NT2/D1 (cell line): ENCODE measurements at regions not wholly inside any gene's neighbourhood (a gene's known extent, or its start where the extent isn't known, plus 50 kb on each side); places are given as distances from the start of the nearest gene placed in this dataset.

Experiments
- YY1 ChIP-seq: IDR thresholded peaks from 2 replicates; pipeline ENCODE4 v1.6.1; 2011; ENCODE audit not compliant: insufficient read length, insufficient read depth
- ZNF274 ChIP-seq: IDR thresholded peaks from 2 replicates; pipeline ENCODE4 v1.6.1; 2011; ENCODE audit warnings: mild to moderate bottlenecking, low read depth, low read length

DNA sequence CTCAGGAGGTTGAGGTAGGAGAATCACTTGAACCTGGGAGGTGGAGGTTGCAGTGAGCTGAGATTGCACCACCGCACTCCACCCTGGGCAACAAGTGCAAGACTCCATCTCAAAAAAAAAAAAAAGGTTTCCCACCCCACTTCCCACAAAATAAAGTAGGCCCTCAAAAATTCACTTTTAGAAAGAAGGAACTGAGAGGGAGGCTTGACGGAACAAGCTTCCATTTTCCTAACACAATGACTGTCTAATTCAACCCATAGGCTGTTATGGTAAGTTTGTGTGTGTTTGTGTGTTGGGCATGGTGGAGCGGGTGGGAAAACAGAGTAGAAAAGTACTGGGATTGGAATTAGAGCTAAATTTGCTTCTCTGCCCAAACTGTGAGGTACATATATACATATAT lies 98.4 kb upstream of the MAN1A1 start:
- TF ChIP-seq ZNF274 (no peak), YY1 (no peak)
